HG02981 (cell line): ENCODE measurements at regions not wholly inside any gene's neighbourhood (a gene's known extent, or its start where the extent isn't known, plus 50 kb on each side); places are given as distances from the start of the nearest gene placed in this dataset.
"Not testable (repeated sequence)": the region's sequence is repeated elsewhere in the genome, so short reads cannot be mapped to it uniquely, and the experiment has no call there.

Experiments
- ATAC-seq: cut with Tn5 transposase; IDR thresholded peaks from one replicate; pipeline ENCODE4 v1.9.1; 2021; ENCODE audit warnings: mild to moderate bottlenecking, moderate library complexity; ENCODE audit not compliant: unreplicated experiment

GRCh38 chr10:46796351-46796750 is 114.9 kb upstream of the PTPN20 start:
- ATAC-seq = not testable (repeated sequence)

GRCh38 chr10:46802010-46802409 is 109.2 kb upstream of the PTPN20 start:
- ATAC-seq = not testable (repeated sequence)

DNA sequence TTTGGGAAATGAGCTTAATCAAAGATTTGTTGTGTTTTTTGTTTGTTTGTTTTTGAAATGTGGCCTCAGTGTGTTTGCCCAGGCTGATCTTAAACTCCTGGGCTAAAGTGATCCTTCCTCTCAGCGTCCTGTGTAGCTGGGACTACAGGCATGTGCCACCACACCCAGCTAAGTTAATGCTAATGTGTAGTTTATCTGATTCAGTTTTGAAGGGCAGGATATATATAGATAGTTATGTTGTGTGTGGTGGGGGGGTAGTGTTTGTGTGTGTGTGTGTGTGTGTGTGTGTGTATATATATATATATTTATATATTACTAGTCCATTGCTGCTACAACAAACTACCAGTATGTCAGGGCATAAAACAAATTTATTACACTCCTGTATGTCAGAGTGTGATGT is 108.1 kb upstream of the PTPN20 start:
- not testable (repeated sequence) for ATAC-seq

DNA sequence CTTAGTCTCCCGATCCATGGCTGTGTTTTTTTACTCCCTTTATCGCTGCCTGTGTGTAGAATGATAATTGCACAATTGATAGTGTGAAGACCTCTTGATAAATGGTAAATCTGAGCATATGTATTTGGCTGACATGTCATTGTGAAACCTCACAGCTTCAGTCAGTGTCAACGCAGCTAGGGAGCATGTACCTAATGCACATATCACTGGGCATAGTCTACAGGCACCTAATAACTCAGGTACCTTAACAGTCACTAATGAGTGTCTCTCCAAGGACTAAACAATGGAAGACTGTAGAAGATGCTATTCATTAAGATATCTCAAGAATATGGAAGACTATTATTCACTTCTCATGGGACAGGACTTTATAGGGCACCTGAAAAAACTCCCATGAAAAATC is 101.0 kb upstream of the PTPN20 start:
- ATAC-seq = not testable (repeated sequence)

DNA sequence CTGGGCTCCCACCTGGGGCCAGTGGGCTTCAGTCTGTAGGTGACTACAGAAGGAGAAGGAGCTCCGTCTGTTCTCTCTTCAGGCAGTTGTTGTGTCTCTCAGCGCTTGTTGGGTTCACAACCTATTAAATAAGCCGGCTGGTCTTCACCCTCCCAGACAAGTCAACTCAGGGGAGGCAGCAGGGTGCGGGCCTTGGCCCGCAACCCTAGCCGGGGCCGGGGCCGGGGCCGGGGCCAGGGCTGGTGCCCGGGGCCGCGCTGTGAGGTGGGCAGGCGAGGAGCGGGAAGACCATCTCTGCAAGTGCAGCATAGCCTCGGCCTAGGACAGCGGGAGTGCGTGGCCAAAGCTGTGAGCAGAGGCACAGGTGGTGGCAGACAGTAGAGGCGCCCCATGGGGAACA is 95.1 kb upstream of the PTPN20 start:
- not testable (repeated sequence) for ATAC-seq

GRCh38 chr10:46840393-46841050 is 70.7 kb upstream of the PTPN20 start:
- not testable (repeated sequence) for ATAC-seq

- not testable (repeated sequence) for ATAC-seq
Observed at GRCh38 chr10:46841051-46841593, 70.1 kb upstream of the PTPN20 start.

DNA sequence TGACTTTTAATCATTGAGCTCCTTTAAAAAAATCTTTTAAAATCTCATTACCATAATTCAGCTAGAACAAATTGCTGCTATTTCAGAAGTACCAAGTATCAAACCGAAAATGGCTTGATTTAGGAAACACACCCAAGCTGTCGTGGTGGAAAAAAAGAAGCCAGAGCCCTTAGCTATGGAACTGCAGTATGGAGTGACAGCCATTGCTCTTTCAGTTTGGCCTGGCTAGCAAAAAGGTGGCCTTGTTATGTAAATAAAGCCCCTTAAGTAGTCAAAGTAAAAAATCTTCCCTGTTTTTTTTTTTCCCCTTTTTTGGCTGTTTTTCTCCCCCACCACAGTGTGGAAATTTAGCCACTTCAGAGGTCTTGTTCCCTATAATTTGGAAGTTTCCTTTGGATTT is 66.0 kb upstream of the PTPN20 start:
- ATAC-seq = not testable (repeated sequence)

GRCh38 chr10:46845640-46846039 is 65.6 kb upstream of the PTPN20 start:
- ATAC-seq = not testable (repeated sequence)

- ATAC-seq = not testable (repeated sequence)
Observed at GRCh38 chr10:46860753-46861152, 50.5 kb upstream of the PTPN20 start.
